Heart left ventricle (tissue), 13 donors: ENCODE measurements at regions not wholly inside any gene's neighbourhood (a gene's known extent, or its start where the extent isn't known, plus 50 kb on each side); places are given as distances from the start of the nearest gene placed in this dataset.

Experiments used
- POLR2A ChIP-seq, 2 donors: fragments of 450-650 bp; IDR thresholded peaks; one replicate each; pipeline ENCODE4 v1.6.1; 2017; ENCODE audit warnings: antibody characterized with exemption in 2 of 2, mild to moderate bottlenecking in 2 of 2, moderate library complexity in 2 of 2
- TF ChIP-seq, protein P1 (sequence below), 12 donors: fragments of 200-600 bp; sonication (generic) in 4 of 12; IDR thresholded peaks; one replicate each; pipeline versions ENCODE4 v1.5.0 to v1.8.0; 2018 to 2022; ENCODE audit warnings: antibody characterized with exemption in 12 of 12, mild to moderate bottlenecking in 5 of 12
- donor health status: ischemic (EF 13 %, LVEDD 7.1; RV severe dilation, severe dysfunction).
- donor health status: DM: no; HTN: yes; CAD: no.
- donor health status: DM: no; HTN: no; CAD: no.
- donor health status: ischemic (EF 25% LVEDD 6.9; RV normal size, moderate dysfunction).
- donor health status: ischemic (EF 25% LVEDD 5.7; RV mildly dilated, moderate dysfunction).
- donor health status: ischemic (EF 35%, LVEDD 5.7; RV mildly dilated, moderate dysfunction).
- donor health status: nonischemic (EF 11% LVEDD 7.7; RV severe dilation, severe dysfunction).
- donor health status: DM: yes; HTN: yes; CAD: no.
- donor health status: PGD.
- donor health status: ischemic (EF 29% LVEDD 5.4; RV normal size, mild dysfunction).
- donor health status: nonischemic (EF 23%, LVEDD 6.1; RV moderate dilation, normal function).

DNA sequence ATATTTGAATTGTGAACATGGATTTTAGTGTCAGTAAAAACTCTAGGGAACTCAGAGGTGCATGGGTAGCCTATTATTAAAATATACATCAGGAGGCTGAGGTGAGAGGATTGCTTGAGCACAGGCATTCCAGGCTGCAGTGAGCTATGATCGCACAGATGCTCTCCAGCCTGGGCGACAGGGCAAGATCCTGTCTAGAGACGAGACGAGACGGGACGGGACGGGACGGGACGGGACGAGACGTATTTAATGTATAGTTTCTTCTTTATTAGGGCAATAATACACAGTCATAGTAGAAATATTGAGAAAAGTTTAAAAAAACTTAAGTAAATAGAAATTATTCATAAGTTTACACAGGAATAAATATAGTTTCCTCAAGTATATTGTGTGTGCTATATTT, 89.3 kb downstream of the DIPK2A start:
- TF ChIP-seq, protein P1, sequence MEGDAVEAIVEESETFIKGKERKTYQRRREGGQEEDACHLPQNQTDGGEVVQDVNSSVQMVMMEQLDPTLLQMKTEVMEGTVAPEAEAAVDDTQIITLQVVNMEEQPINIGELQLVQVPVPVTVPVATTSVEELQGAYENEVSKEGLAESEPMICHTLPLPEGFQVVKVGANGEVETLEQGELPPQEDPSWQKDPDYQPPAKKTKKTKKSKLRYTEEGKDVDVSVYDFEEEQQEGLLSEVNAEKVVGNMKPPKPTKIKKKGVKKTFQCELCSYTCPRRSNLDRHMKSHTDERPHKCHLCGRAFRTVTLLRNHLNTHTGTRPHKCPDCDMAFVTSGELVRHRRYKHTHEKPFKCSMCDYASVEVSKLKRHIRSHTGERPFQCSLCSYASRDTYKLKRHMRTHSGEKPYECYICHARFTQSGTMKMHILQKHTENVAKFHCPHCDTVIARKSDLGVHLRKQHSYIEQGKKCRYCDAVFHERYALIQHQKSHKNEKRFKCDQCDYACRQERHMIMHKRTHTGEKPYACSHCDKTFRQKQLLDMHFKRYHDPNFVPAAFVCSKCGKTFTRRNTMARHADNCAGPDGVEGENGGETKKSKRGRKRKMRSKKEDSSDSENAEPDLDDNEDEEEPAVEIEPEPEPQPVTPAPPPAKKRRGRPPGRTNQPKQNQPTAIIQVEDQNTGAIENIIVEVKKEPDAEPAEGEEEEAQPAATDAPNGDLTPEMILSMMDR (IDR thresholded peaks at IDR 0.05) = no peak
- TF ChIP-seq POLR2A (IDR thresholded peaks at IDR 0.05) = no peak
